PC-3 (cell line): ENCODE measurements at regions not wholly inside any gene's neighbourhood (a gene's known extent, or its start where the extent isn't known, plus 50 kb on each side); places are given as distances from the start of the nearest gene placed in this dataset.

Experiments
- ATAC-seq: fragments of 200-7000 bp; cut with Tn5 transposase; 2 replicates; pipeline ENCODE4 v1.9.1; 2020; ENCODE audit warnings: mild to moderate bottlenecking, moderate library complexity
- BruUV-seq: library from RNA; stranded (reverse); fragments of 400-500 nt; replicated peaks from 2 replicates; lab custom pipeline; 2021; lab: Mats Ljungman, UMichigan
- CTCF ChIA-PET: fragments of 300-600 bp; sonication (Branson Sonifier 250); formaldehyde crosslinking; loops from one replicate; lab custom pipeline; 2022; ENCODE audit warnings: antibody characterized with exemption; lab: Charles Lee
- POLR2A ChIA-PET: fragments of 300-600 bp; sonication (Branson Sonifier 250); formaldehyde crosslinking; loops from one replicate; lab custom pipeline; 2022; ENCODE audit warnings: antibody characterized with exemption; ENCODE audit not compliant: unreplicated experiment; lab: Charles Lee
- DNase-seq: peaks from one replicate; pipeline ENCODE4 v3.0.0-alpha.2; 2015
- H2AFZ ChIP-seq: fragments of 300-600 bp; sonication (generic); 2 replicates; pipeline ENCODE4 v1.6.0; 2016; ENCODE audit warnings: antibody characterized with exemption, low read length
- H3F3A ChIP-seq: fragments of 300-600 bp; sonication (generic); one replicate; pipeline ENCODE4 v1.6.0; 2017; ENCODE audit warnings: antibody characterized with exemption, low read length, control low read depth, mild to moderate bottlenecking; ENCODE audit not compliant: unreplicated experiment
- H3K27ac ChIP-seq: fragments of 300-600 bp; sonication (generic); 2 replicates; pipeline ENCODE4 v1.5.1; 2016; ENCODE audit warnings: mild to moderate bottlenecking, low read length
- H3K27me3 ChIP-seq: fragments of 300-600 bp; sonication (generic); 2 replicates; pipeline ENCODE4 v1.6.1; 2016; ENCODE audit warnings: low read length, mixed read lengths
- H3K36me3 ChIP-seq: fragments of 300-600 bp; sonication (generic); 2 replicates; pipeline ENCODE4 v1.6.1; 2016; ENCODE audit warnings: low read depth, mixed run types, low read length, mixed read lengths
- H3K4me1 ChIP-seq: fragments of 300-600 bp; sonication (generic); 2 replicates; pipeline ENCODE4 v1.5.1; 2016; ENCODE audit warnings: low read length; ENCODE audit not compliant: insufficient read depth
- H3K4me2 ChIP-seq: fragments of 300-600 bp; sonication (generic); 2 replicates; pipeline ENCODE4 v1.6.0; 2016; ENCODE audit warnings: low read length
- H3K4me3 ChIP-seq: fragments of 300-600 bp; sonication (generic); 2 replicates; pipeline ENCODE4 v1.5.1; 2016; ENCODE audit warnings: mild to moderate bottlenecking, low read length, mixed read lengths
- H3K79me2 ChIP-seq: fragments of 300-600 bp; sonication (generic); 2 replicates; pipeline ENCODE4 v1.6.1; 2017; ENCODE audit warnings: low read length, mixed read lengths
- H3K9ac ChIP-seq: fragments of 300-600 bp; sonication (generic); 2 replicates; pipeline ENCODE4 v1.6.0; 2016; ENCODE audit warnings: mild to moderate bottlenecking, low read length
- H3K9me2 ChIP-seq: fragments of 300-600 bp; sonication (generic); replicated peaks from 2 replicates; pipeline ENCODE4 v1.6.1; 2016; ENCODE audit warnings: mixed run types, low read length, mixed read lengths
- H3K9me3 ChIP-seq: fragments of 300-600 bp; sonication (generic); 2 replicates; pipeline ENCODE4 v1.6.1; 2016; ENCODE audit warnings: low read length, mixed read lengths
- H4K20me1 ChIP-seq: fragments of 300-600 bp; sonication (generic); 2 replicates; pipeline ENCODE4 v1.6.1; 2016; ENCODE audit warnings: low read length, mixed read lengths
- CTCF ChIP-seq: fragments of 300-600 bp; sonication (generic); conservative IDR thresholded peaks from 2 replicates; pipeline ENCODE4 v1.5.1; 2017; ENCODE audit warnings: antibody characterized with exemption, low read depth, mild to moderate bottlenecking, low read length
- EZH2 ChIP-seq: fragments of 300-600 bp; sonication (generic); IDR thresholded peaks from one replicate; pipeline ENCODE4 v1.6.1; 2017; ENCODE audit warnings: antibody characterized with exemption, mild to moderate bottlenecking, low read length; ENCODE audit not compliant: unreplicated experiment
- EZH2phosphoT487 ChIP-seq: fragments of 300-600 bp; sonication (generic); IDR thresholded peaks from 2 replicates; pipeline ENCODE4 v1.6.1; 2018; ENCODE audit warnings: mild to moderate bottlenecking, antibody characterized with exemption, low read length, borderline replicate concordance
- intact Hi-C: fragments of 100-400 bp; cut with micrococcal nuclease; formaldehyde crosslinking; loops from 2 replicates; pipeline ENCODE4 v1.9.0; 2023

GRCh38 chr9:80521151-80521550, 949.4 kb downstream of the TLE4 start:
- TF ChIP-seq EZH2 = no peak
- TF ChIP-seq CTCF = no peak
- no peak for TF ChIP-seq EZH2phosphoT487
- Histone ChIP-seq H3K36me3 (no peaks in the 10 kb centered on the region), H3K9me2 (no peaks in the 10 kb centered on the region), H4K20me1 (no peaks in the 10 kb centered on the region), H3K79me2 (no peaks in the 10 kb centered on the region), H3F3A (no peaks in the 10 kb centered on the region), H3K27ac (no peak overlapping the region), H3K4me3 (no peak overlapping the region), H3K4me1 (0 out of 2 replicates have a peak, but pooled peaks cover 3% of the 10 kb centered on the region), H3K9me3 (no peaks in the 10 kb centered on the region), H3K4me2 (no peak overlapping the region), H3K27me3 (no peaks in the 10 kb centered on the region), H3K9ac (no peak overlapping the region), H2AFZ (no peak overlapping the region)
- intact Hi-C loops = no loop called here
- ChIA-PET POLR2A (no interaction called here), CTCF (no interaction called here)
- ATAC-seq (no peak), DNase-seq (no peak)
- BruUV-seq = no TSS peak

- H3K9me3 ChIP-seq = no peaks in the 10 kb centered on the region
- H3K27me3 ChIP-seq = no peaks in the 10 kb centered on the region
- H3K4me2 ChIP-seq = no peak overlapping the region
- CTCF ChIA-PET = no interaction called here
- H3K79me2 ChIP-seq = no peaks in the 10 kb centered on the region
- no peak overlapping the region for H3K27ac ChIP-seq
- intact Hi-C loops = no loop called here
- 0 out of 2 replicates have a peak, but pooled peaks cover 3% of the 10 kb centered on the region for H3K4me1 ChIP-seq
- H3K9me2 ChIP-seq = no peaks in the 10 kb centered on the region
- H2AFZ ChIP-seq = no peak overlapping the region
- no TSS peak for BruUV-seq
- H4K20me1 ChIP-seq = no peaks in the 10 kb centered on the region
- no peak for ATAC-seq
- no peak for DNase-seq
- no peak overlapping the region for H3K9ac ChIP-seq
- H3K36me3 ChIP-seq = no peaks in the 10 kb centered on the region
- TF ChIP-seq CTCF = no peak
- no peak for TF ChIP-seq EZH2
- TF ChIP-seq EZH2phosphoT487 = no peak
- POLR2A ChIA-PET = no interaction called here
- H3K4me3 ChIP-seq = no peak overlapping the region
- no peaks in the 10 kb centered on the region for H3F3A ChIP-seq
Measured at GRCh38 chr9:80520231-80520630, 948.5 kb downstream of the TLE4 start.

GRCh38 chr9:80518441-80518840, 946.7 kb downstream of the TLE4 start:
- Histone ChIP-seq H2AFZ (no peak overlapping the region), H3K4me3 (no peak overlapping the region), H3K36me3 (no peaks in the 10 kb centered on the region), H3K9ac (no peak overlapping the region), H4K20me1 (no peaks in the 10 kb centered on the region), H3K79me2 (no peaks in the 10 kb centered on the region), H3K4me1 (0 out of 2 replicates have a peak, but pooled peaks cover 3% of the 10 kb centered on the region), H3K9me3 (no peaks in the 10 kb centered on the region), H3K27me3 (no peaks in the 10 kb centered on the region), H3F3A (no peaks in the 10 kb centered on the region), H3K4me2 (no peak overlapping the region), H3K9me2 (no peaks in the 10 kb centered on the region), H3K27ac (no peak overlapping the region)
- POLR2A ChIA-PET = no interaction called here
- no peak for ATAC-seq
- CTCF ChIA-PET = no interaction called here
- TF ChIP-seq CTCF (no peak), EZH2 (no peak), EZH2phosphoT487 (no peak)
- no peak for DNase-seq
- BruUV-seq = no TSS peak
- intact Hi-C loops = no loop called here
